Midbrain (tissue), 1 donor: ENCODE measurements at regions not wholly inside any gene's neighbourhood (a gene's known extent, or its start where the extent isn't known, plus 50 kb on each side); places are given as distances from the start of the nearest gene placed in this dataset.

ENCODE experiments used
- DNase-seq: peaks from one replicate; lab custom pipeline; 2025; lab: John Stamatoyannopoulos, UW

- DNase-seq, result no peak
Observed at GRCh38 chr5:1936413-1936812, 53.7 kb upstream of the IRX4 start.

- DNase-seq, result no peak
Observed at GRCh38 chr5:1934801-1935429, 52.2 kb upstream of the IRX4 start.

GRCh38 chr5:1934056-1934394 lies 51.3 kb upstream of the IRX4 start:
- no peak for DNase-seq

- DNase-seq, result no peak
Observed at GRCh38 chr5:1933364-1934055, 50.8 kb upstream of the IRX4 start.
